GM19328 (cell line): ENCODE measurements at regions not wholly inside any gene's neighbourhood (a gene's known extent, or its start where the extent isn't known, plus 50 kb on each side); places are given as distances from the start of the nearest gene placed in this dataset.

Experiments used
- ATAC-seq: cut with Tn5 transposase; IDR thresholded peaks from one replicate; pipeline ENCODE4 v1.9.1; 2021; ENCODE audit warnings: mild to moderate bottlenecking, moderate library complexity; ENCODE audit not compliant: unreplicated experiment

GRCh38 chr18:45303026-45303425, 312.2 kb upstream of the SLC14A2 start:
- no peak for ATAC-seq

GRCh38 chr18:45304558-45304957, 310.7 kb upstream of the SLC14A2 start:
- no peak for ATAC-seq

- ATAC-seq = no peak
Observed at GRCh38 chr18:45312555-45313126, 302.6 kb upstream of the SLC14A2 start.

GRCh38 chr18:45316127-45316526, 299.1 kb upstream of the SLC14A2 start:
- ATAC-seq = no peak

GRCh38 chr18:45317948-45318640, 297.2 kb upstream of the SLC14A2 start:
- ATAC-seq = no peak

GRCh38 chr18:45320724-45321123, 294.6 kb upstream of the SLC14A2 start:
- ATAC-seq = no peak

GRCh38 chr18:45321520-45321919, 293.8 kb upstream of the SLC14A2 start:
- ATAC-seq = no peak

GRCh38 chr18:45322343-45322742, 292.9 kb upstream of the SLC14A2 start:
- ATAC-seq = no peak

GRCh38 chr18:45324101-45324494, 291.2 kb upstream of the SLC14A2 start:
- no peak for ATAC-seq

GRCh38 chr18:45324495-45325113, 290.7 kb upstream of the SLC14A2 start:
- ATAC-seq = no peak

GRCh38 chr18:45325778-45326177, 289.5 kb upstream of the SLC14A2 start:
- ATAC-seq = no peak

GRCh38 chr18:45326505-45326904, 288.8 kb upstream of the SLC14A2 start:
- no peak for ATAC-seq

- ATAC-seq = no peak
Observed at GRCh38 chr18:45328296-45328695, 287.0 kb upstream of the SLC14A2 start.

GRCh38 chr18:45328811-45329210, 286.5 kb upstream of the SLC14A2 start:
- no peak for ATAC-seq

- no peak for ATAC-seq
Observed at GRCh38 chr18:45329316-45329715, 286.0 kb upstream of the SLC14A2 start.

GRCh38 chr18:45330170-45330594, 285.1 kb upstream of the SLC14A2 start:
- no peak for ATAC-seq

GRCh38 chr18:45332871-45333270, 282.4 kb upstream of the SLC14A2 start:
- ATAC-seq = no peak

- ATAC-seq = no peak
Observed at GRCh38 chr18:45334191-45334590, 281.1 kb upstream of the SLC14A2 start.

GRCh38 chr18:45335282-45336043, 279.8 kb upstream of the SLC14A2 start:
- no peak for ATAC-seq

GRCh38 chr18:45336448-45336847, 278.8 kb upstream of the SLC14A2 start:
- ATAC-seq = no peak

- no peak for ATAC-seq
Observed at GRCh38 chr18:45337477-45337876, 277.8 kb upstream of the SLC14A2 start.
